ENCODE measurements at regions not wholly inside any gene's neighbourhood (a gene's known extent, or its start where the extent isn't known, plus 50 kb on each side); places are given as distances from the start of the nearest gene placed in this dataset.
"Not testable (repeated sequence)": the region's sequence is repeated elsewhere in the genome, so short reads cannot be mapped to it uniquely, and the experiment has no call there.

DNA sequence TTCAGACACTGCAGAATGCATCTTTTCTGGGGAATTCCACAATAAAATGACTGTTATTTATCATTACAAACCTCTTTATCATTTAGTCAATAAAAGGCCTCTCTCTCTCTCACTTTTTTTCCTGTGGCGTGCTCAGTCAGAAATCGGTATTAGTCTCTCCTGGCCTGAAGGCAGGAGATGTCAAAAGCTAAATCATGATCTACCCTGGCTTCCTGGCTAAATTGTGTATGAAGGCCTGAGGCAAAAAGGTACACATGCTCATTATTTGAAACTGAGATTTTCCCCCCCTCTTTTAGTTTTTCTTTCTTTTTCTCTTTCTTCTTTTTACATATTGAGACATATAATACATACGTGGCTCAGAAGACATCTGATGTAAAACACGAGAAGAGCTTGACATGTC, 375.0 kb upstream of the SLC35B3 start:
- H3K36me3 ChIP-seq: no peaks in the 10 kb centered on the region
- no peak for TF ChIP-seq CTCF (IDR thresholded peaks at IDR 0.05)
- DNase-seq: no peak
- H3K4me3 ChIP-seq: no peak overlapping the region
- no peak for ATAC-seq
- no peaks in the 10 kb centered on the region for H3K9me3 ChIP-seq
- intact Hi-C loops (cut with DNase I): no loop called here
- no peaks in the 10 kb centered on the region for H3K4me1 ChIP-seq
- H3K27me3 ChIP-seq (ENCODE audit: low read depth): no peaks in the 10 kb centered on the region
- H3K27ac ChIP-seq: no peak overlapping the region

- Histone ChIP-seq H3K27ac (no peak overlapping the region), H3K4me3 (no peak overlapping the region), H3K4me1 (no peaks in the 10 kb centered on the region), H3K27me3 (ENCODE audit: low read depth) (no peaks in the 10 kb centered on the region), H3K9me3 (no peaks in the 10 kb centered on the region), H3K36me3 (no peaks in the 10 kb centered on the region)
- TF ChIP-seq CTCF (IDR thresholded peaks at IDR 0.05): no peak
- intact Hi-C loops (cut with DNase I): no loop called here
- no peak for ATAC-seq
- no peak for DNase-seq
These were observed 374.3 kb upstream of the SLC35B3 start for GRCh38 chr6:8809662-8810061.

DNA sequence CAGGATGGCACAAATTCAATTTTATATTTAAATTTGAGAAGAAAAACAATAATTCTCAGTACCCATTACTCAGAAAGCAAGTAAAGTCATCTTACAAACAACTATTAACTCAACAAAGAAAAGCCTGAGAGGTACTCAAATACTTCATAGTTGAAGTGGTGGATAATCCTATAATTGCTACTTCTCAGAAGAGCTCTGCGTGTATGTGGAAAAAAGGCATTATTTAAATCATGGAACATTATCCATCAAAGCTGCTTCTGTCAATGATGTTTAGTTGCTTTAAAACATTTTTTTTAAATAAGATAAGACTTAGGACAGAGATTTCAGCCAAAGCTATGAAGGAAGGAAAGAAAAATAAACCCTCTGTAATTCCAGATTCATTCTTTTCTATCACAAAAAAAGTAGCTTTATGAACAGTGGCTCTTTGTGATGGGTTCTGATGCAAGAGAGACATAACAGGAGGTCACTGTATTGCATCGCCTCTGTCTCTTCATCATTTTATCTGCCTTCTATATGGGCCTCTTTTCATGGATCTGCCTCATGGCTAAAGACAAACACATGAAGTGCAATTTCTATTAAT, 367.9 kb upstream of the SLC35B3 start:
- no peak for ATAC-seq
- TF ChIP-seq CTCF (IDR thresholded peaks at IDR 0.05): no peak
- Histone ChIP-seq H3K9me3 (peaks cover 3% of the 10 kb centered on the region), H3K4me1 (no peaks in the 10 kb centered on the region), H3K27ac (no peak overlapping the region), H3K27me3 (ENCODE audit: low read depth) (no peaks in the 10 kb centered on the region), H3K4me3 (no peak overlapping the region), H3K36me3 (no peaks in the 10 kb centered on the region)
- DNase-seq: no peak
- intact Hi-C loops (cut with DNase I): no loop called here

GRCh38 chr6:8802397-8802796, 367.1 kb upstream of the SLC35B3 start:
- ATAC-seq; H3K9me3 ChIP-seq; intact Hi-C loops (cut with DNase I); H3K4me1 ChIP-seq; DNase-seq; H3K36me3 ChIP-seq; H3K27me3 ChIP-seq (ENCODE audit: low read depth); H3K4me3 ChIP-seq; H3K27ac ChIP-seq: not testable (repeated sequence)

DNA sequence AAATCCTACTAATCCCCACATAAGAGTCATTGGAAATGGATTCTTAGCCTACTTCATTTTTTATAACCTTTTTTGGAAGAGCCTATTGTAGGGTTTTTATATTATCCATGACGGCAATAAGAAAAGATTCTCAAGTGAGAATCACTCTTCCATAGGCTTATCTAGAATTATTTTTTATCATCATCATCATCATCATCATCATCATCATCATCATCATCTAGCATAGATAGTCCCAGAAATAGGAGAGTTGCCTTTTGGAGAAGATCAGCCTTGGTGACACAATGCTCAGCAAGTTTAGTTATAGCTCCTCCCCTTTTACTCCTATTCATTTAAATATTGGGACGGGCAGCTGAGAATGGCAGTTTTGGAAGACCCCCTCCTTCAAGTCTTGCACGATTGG, 359.1 kb upstream of the SLC35B3 start:
- intact Hi-C loops (cut with DNase I): no loop called here
- no peak overlapping the region for H3K4me3 ChIP-seq
- no peak for ATAC-seq
- H3K36me3 ChIP-seq: no peaks in the 10 kb centered on the region
- no peak overlapping the region for H3K27ac ChIP-seq
- no peak for TF ChIP-seq CTCF (IDR thresholded peaks at IDR 0.05)
- DNase-seq: no peak
- no peaks in the 10 kb centered on the region for H3K27me3 ChIP-seq (ENCODE audit: low read depth)
- H3K4me1 ChIP-seq: no peaks in the 10 kb centered on the region
- no peaks in the 10 kb centered on the region for H3K9me3 ChIP-seq

DNA sequence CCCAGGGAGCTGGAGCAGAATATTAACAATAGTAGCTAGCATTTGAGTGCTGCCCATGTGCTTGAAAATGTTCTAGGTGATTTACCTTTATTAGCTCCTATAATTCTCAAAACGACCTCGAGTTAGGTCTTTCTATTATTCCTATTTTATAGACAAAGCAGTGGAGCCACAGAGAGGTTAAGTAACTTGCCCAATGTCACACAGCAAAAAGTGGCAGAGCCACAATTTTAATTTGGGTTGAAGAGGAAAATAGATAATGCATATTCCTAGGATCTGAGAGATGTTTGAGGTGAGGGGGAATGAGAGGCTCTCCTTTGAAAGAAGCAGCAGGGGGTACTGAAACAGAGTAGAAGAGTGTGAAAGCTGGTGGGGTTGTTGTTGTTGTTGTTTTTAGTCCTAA, 354.5 kb upstream of the SLC35B3 start:
- intact Hi-C loops (cut with DNase I): no loop called here
- Histone ChIP-seq H3K36me3 (no peaks in the 10 kb centered on the region), H3K4me1 (no peaks in the 10 kb centered on the region), H3K27ac (no peak overlapping the region), H3K4me3 (no peak overlapping the region), H3K27me3 (ENCODE audit: low read depth) (no peaks in the 10 kb centered on the region), H3K9me3 (no peaks in the 10 kb centered on the region)
- no peak for ATAC-seq
- no peak for DNase-seq
- TF ChIP-seq CTCF (IDR thresholded peaks at IDR 0.05): no peak

Measured in lower lobe of right lung (tissue), 2 donors.